ENCODE measurements at regions not wholly inside any gene's neighbourhood (a gene's known extent, or its start where the extent isn't known, plus 50 kb on each side); places are given as distances from the start of the nearest gene placed in this dataset.

DNA sequence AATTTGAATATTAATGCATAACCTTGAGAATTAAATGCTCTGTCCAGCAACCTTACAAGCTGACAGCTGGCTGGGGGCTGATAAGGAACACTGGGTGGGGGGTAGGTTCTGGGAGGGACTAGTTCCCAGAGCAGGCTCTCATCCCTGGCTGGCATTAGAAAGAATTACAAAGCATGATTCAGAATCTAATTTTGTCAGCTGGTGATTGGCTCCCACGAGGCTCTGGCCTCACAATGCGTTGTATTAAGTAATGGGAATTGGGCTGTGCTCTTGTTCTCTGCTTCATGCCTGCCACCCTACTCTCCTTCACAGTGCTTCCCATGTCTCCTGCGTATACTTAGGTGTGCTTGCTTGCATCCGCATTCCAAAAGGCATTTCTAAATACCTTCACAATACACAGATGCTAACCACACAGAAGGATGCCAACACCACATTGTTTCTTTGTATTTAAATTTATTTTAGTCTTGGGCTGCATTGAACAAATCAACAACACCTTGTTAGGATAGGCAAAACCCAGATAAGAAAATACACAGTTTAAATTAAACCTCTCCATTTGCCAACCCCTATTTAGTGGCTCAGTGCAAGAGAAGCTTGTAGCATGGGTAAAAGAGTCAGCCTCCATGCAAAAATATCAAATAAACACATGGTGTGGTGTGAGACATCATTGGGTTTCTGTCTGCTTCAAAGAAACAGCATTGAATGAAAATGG, 434.5 kb upstream of the JAG1 start:
- DNase-seq (ENCODE audit: low spot score in 2 of 2) (no peak), FAIRE-seq (no peak)

DNA sequence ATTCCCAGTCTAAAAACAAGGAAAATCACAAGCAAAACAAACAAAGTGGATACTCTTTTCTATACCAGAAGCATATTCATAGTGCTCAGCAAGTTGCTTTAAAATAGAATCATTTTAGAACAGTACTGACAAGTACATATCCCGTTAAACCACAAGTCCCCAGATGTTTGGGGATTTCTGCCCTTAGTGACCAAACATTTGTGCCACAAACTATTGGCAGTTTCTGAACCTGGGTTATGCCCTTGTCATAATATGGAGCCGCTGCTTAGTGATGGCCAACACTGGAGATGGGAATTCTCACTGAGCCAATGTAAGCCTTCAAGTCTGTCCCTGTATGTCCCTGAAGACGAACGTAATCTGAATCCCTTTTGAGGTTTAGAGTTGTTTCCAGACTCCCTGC, 436.7 kb upstream of the JAG1 start:
- FAIRE-seq (no peak), DNase-seq (ENCODE audit: low spot score in 2 of 2) (no peak)

DNA sequence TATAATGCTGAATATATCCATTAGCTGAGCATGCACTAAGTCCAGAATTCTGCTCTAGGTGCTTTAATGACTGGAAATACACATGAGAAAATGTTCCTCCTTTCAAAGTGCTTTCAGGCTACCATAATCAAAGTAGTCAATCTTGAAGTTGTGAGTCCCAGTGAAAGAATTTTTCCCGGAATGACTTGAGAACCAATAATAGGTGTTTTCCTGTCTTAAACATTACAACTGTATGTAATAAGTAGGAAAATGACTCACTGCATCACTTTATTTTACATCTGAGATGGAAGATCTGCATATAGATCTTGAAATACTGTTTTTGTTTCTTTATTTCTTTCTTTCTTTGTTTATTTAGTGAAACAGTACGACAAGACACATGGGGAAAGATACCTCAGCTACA, 437.4 kb upstream of the JAG1 start:
- FAIRE-seq (no peak), DNase-seq (ENCODE audit: low spot score in 2 of 2) (no peak)

DNA sequence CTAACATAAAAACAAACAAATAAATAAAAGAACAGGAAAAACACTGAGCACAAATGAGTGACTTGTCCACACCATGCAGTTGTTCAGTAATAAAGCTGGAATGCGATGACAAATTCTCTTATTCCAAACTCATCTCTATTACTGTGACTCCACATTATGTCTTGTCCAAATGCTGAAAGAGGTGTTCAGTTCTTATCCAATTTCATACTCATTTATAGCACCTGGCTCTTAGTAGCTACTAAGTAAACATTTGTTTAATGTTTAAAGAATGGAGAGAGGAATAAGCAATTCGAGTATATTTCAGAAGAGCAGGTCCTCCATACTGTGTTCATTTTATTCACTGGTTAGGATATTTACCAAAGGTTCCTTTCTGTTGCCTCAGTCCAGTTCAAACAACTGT, 439.0 kb upstream of the JAG1 start:
- DNase-seq (ENCODE audit: low spot score in 2 of 2), result no peak
- no peak for FAIRE-seq

DNA sequence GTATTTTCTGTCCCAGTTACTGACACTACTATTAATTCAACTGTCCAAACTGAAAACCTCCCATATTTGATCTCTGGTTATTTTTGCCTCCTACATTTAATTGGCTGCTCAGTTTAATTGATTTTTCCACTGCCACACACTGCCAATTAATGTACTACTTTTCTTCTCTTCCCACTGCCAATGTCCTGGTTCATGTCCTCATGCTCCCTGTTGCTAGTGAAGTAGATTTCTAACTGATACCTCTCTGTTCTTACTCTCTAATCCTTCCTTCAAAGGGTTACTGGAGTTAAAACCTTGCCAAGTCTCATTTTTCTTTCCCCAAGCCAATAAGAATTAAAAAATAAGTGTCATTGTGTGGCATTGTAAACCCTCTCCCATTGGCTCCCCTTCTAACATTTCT, 440.6 kb upstream of the JAG1 start:
- no peak for DNase-seq (ENCODE audit: low spot score in 2 of 2)
- FAIRE-seq, result no peak

DNA sequence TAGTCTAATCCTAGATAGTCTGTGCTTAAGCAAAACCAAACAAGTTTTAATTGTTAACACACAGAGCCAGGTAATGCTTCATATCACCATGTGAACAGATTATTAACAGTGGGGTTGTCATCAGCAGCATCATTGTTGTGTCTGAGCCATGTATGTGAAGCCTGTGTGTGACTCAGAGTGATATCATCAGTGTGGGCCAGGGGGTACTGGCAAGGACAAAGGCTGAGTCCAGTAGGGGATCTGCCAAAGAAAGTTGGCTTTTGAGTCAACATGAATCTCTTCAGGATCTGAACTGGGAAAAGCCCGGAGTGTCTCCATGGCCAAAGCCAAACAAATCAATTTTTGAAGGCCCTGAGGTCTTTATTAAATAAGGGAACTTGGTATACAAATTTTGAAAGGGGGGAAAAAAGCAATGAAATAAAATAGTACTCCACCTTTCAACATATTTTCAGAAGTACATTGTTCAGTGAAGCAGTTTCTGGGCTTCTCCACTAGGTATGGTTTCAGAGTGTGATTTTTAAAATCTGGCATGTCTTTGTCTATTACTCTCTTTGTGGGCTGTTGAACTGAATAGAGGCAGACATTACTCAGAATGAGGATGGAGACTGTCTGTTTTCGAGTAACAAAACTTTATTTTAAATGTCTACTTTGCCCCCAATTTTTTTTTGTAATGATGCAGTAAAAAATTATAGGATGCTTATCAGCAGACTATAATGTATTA, 444.2 kb upstream of the JAG1 start:
- DNase-seq (ENCODE audit: low spot score in 2 of 2), result no peak
- FAIRE-seq, result no peak

DNA sequence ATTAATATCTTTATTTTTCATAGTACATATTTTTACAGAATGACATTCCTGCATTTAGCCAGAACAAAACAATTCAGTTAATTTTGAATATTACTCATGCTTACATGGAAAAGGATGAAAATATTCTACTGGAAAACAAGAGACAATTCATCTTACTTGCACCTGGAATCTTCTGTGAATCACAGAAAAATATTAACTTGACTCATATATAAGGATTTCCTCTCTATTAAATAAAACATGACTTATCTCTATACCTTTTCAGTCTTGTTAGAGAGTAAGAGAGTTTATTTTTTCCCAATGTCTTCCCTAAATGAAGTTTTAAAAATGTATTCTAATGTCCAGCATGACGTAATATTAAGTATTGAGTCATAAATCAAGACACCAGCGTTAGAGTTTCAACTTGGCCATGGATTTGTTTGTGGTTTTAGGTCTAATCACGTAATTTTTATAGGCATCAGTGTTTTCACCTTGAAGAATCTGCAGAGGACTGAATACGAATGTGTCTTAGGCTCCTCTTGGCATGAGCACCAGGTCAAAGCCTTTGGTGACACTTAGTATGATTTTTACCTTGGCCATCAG, 445.1 kb upstream of the JAG1 start:
- DNase-seq (ENCODE audit: low spot score in 2 of 2) (no peak), FAIRE-seq (no peak)

DNA sequence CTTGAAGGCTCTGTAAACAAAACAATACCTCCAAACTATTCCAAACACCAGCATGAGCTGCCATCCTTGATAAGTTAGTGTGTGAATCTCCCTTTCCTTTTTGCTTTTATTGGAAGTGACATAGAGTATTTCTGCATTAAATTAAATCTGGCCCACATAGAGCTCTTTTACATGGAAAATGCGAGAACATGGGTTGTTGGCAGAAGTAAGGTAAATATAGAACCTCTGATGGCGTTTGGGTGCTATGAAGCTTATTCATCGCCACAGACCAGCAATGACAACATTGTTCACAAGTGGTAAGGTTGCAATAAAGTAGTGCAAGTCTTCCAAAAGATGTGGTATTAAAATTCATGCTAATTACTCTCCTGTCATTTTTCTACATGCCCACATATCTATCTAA, 445.8 kb upstream of the JAG1 start:
- FAIRE-seq (no peak), DNase-seq (ENCODE audit: low spot score in 2 of 2) (no peak)

DNA sequence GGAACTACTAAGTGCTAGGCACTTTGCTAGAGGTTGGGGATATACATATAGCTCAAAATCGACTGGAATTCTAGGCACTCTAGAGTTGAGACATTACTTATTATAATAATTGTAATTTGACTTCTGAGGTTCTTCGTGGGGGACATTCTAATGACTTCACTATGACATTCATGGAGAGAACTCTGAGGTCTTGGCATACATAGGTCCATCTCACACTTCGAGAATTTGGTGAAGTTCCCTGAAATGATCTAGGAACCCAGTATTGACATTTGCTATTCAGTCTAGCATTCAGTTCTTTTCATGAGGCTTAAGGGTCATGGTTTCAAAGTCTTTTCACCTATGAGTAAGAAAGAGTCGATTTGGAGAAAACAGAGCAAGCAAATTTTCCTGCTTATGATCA, 446.6 kb upstream of the JAG1 start:
- DNase-seq (ENCODE audit: low spot score in 2 of 2) (no peak), FAIRE-seq (no peak)

DNA sequence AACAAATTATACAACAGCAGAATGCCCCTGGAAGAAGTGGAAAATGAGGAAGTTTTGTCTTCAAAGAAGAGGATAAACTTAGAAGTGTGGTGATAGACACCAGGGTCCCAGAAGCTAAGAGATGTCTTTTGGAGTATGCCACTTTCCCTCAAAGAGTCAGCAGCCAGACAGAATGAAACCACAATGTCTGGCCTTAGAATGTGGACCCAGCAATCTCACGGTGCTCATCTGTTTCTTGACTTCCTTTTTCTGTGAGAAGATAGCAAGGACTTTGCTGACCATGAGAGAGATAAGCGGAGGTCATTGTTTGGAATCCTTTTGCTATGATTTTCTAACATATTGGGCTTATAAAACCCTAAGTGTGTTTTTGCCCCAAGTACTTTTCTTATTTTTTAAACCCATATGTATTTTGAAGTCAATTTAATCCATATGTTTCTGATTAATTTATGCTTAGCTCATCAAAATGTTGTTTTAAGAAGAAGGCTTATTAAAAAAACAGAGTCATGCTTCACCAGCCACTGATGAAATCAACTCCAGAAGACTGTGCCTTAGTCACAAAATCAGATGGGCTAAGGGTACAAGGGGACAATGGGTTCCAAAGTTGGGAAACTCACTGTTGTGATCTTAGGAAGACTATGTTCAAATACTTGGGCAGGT, 451.2 kb upstream of the JAG1 start:
- FAIRE-seq (no peak), DNase-seq (ENCODE audit: low spot score in 2 of 2) (no peak)

DNA sequence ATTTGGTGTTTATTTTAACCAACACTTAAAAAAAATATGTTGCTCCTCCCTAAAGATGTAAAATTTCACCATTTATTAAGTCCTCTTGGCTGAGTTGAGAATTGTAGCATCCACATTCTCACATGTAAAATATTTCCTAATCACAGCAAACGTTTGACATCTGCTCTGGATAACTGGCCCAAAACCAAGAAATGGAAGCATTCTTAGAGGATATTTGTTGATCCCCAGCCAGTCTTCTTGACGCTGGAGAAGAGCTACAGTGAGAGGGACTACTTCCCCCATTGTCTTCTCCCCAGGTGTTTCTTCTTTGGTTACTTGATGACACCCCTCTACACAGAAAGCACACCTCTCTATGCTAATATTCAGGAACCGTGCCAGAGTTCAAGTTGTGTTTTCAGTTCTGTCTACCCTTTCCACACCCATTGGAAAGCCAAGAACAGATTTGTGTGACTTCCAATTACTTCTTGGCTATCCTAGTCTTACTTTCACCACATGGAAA, 454.5 kb upstream of the JAG1 start:
- no peak for DNase-seq (ENCODE audit: low spot score in 2 of 2)
- FAIRE-seq, result no peak

DNA sequence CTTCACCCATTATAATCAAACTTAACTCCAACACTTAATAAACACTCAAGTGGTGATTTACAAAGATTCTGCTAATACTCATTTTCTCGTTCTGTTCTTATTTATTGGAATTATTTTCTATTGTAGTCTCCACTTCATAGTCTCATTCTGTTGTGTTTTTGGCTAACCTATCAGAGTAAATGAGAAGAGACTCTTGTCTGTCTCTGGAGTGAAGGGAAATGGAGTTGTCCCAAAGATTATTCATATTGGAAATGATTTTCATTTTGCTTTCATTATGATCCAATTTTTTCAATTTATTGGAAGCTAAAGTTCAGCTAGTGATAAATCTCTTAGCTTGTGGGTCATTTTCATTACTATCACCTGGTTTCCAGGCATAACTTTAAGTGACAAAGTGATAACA, 454.9 kb upstream of the JAG1 start:
- FAIRE-seq (no peak), DNase-seq (ENCODE audit: low spot score in 2 of 2) (no peak)

DNA sequence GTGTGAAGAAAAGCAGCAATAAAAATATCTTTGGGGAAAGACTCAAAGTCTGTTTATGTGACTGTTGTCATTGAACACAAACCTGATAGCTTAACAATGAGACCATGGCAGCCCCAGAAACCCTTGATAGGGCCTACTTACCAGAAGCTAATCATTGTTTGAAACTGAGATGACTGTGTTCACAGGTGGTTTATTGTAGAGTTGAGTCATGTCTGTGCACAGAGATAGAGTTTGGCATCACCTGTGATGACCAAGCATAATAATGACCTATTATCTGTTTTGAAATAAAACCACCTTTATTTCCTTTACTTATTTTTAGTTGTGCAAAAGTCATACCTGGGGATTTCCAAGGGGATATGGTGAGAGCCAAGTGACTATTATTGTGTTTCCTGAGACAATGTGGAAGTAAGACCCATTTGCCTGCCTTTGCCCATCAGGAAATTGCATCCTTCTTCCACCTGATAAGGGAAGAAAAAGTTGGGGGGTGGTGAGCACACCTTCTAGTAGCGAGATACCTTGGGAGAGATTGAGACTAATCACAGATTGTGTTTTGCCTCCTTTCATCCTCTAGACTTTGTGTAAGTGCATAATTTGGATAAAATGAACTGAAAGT, 456.9 kb upstream of the JAG1 start:
- FAIRE-seq (no peak), DNase-seq (ENCODE audit: low spot score in 2 of 2) (no peak)

DNA sequence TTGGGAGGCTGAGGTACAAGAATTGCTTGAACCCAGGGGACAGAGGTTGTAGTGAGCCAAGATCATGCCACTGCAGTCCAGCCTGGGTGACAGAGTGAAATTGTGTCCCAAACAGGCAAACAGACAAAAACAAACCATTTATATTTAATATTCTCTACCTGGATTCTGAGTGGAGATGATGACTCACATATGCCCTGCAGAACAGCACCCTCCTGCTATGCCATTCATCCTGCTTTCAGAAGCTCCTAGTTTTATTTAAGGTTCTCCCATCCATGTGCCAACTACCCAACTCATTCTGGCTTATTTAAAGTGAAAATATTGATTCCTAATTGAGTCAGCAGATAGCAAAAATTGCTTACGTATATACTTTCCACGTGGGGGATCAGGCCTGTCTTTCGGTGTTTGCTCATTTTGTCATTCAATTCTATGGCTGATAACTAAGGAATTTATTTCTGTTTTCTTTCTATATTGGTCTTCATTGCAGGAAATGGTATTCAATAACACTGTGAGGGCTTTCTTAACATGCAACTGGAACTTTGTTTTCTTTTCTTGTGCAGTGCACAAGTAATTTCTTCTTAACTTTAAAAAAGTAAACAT, 459.1 kb upstream of the JAG1 start:
- DNase-seq (ENCODE audit: low spot score in 2 of 2) (no peak), FAIRE-seq (no peak)

DNA sequence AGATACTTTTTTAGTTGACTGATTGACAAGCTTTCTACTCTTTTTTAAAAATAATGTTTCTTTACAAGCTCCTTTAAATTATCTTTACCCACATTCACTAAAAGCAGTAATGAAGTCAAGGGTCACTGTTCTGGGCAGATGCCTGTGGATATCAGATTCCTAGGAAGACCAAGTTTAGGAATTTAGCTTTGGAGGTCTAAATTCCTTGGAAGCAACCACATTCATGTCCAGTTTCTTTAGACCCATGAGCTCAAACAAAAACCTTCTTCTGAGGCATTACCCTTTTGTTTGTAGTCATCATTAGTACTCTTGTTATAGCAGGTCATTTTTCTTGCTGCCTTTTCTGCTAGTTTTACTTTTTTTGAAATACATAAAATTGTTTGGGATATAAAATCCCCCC, 462.9 kb upstream of the JAG1 start:
- DNase-seq (ENCODE audit: low spot score in 2 of 2) (no peak), FAIRE-seq (no peak)

DNA sequence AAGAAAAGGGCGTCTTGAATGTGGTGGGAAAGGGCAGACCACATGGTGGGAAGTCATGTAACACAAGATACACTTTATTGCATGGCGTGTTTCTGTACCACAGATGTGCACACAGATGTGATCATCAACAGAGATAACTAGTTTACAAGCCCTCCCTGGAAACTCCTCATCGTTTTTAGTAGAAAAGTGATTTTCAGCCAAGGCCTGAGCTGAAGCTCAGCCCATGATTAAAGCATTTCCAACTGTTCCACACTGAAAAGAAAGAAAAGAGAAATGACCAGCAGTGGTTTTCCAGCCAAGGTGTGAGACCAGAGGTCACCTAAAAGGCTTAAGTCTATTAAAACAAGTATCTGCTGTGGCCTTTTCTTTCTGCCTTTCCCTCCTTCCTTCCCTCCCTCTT, 463.9 kb upstream of the JAG1 start:
- FAIRE-seq (no peak), DNase-seq (ENCODE audit: low spot score in 2 of 2) (no peak)

DNA sequence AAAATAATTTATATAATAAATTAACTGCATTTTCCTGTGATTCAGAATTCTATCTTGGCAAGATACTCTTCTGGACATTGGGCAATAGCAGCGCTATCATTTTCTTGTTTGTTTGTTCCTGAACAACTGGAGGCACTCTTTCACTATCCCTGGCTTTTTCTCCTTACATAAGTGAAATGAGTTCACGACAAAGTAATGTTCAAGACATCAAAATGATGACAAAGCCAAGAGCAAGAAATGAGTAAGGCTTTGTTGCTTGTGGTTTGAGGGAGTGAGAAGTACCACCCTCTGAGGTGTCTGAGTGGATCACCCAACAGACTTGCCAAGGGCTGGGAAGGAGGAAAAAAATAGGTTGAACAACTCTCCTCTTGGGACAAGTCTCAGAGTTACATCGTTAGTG, 466.6 kb upstream of the JAG1 start:
- no peak for DNase-seq (ENCODE audit: low spot score in 2 of 2)
- no peak for FAIRE-seq

DNA sequence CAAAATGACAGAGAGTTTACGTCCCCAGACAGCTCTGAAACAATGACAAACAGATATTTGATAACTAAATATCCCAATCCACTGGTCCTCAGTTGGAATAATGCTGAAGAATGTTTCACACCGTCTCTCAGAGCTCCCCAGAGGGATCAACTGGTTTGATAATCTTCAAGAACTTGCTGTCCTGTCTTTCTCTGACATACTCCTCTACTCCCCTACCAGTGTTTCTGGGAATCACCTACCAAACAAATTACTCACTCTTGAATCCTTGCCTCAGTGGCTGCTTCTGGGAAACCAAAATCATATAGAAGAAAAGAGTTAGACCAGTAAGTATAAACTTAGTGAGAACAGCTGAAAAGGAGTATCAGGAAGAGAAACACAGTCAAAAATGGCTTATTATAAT, 469.7 kb upstream of the JAG1 start:
- FAIRE-seq, result no peak
- DNase-seq (ENCODE audit: low spot score in 2 of 2), result no peak

DNA sequence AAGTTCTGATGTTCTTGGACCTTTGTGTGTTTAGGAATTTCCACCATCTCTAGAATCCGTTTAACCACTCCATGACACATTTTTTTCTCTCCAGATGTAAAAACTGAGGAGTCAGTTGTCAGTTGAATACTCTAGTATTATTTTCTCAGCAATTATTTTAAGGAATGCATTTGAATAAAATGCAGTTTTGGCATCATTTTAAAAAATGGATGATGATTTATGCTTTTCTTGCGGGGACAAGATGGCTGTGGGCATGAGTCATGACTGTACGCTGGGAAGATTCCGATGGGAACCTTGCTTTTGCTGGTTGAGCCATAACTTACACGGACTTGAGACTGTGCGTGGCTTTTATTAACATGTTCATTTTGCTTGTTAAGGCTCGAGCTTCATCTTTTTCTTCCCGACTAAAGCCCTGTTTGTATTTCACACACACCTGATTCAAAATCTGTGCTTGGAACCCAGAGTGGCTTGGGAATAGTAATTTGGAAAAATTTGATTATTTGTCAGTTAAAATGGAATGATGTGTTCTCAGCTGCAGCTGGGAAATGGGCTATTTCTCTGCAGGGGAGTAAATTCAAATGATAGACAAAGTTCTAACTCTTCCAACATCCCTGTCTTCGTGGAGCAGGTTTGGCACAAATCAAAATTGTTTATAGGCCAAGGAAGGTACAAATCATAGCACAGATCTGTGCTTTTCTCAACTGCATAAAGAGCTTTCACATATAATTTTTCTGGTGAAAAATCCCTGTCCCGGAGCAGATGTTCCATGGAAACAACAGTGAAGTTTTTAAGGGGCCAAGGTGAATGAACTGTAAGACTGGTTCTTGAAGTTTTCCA, 470.5 kb upstream of the JAG1 start:
- FAIRE-seq (no peak), DNase-seq (ENCODE audit: low spot score in 2 of 2) (no peak)

DNA sequence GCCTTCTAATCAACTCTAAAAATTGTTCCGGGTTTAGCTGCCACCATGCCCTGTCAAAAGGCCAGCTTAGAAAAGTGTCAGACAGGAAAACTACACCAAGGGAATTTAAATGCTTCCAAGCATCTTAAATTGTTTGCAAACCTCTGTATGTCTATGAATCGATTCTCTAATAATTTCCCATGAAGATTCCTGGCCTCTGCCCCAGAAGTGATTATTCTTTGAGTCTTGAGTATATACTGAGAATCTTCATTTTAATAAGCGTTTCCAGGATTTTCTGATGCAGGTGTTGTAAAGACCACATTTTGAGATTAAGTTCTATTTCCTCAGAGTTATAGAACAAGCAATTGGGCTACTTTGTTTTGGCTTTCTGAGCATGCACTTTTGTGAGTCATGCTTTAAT, 471.8 kb upstream of the JAG1 start:
- FAIRE-seq (no peak), DNase-seq (ENCODE audit: low spot score in 2 of 2) (no peak)

All from frontal cortex (tissue), 3 donors.